NCI-H82 (cell line): ENCODE measurements at regions not wholly inside any gene's neighbourhood (a gene's known extent, or its start where the extent isn't known, plus 50 kb on each side); places are given as distances from the start of the nearest gene placed in this dataset.
A peak's percentile ranks its signal among the peaks of the same experiment; 100 is the strongest.
"Not testable (repeated sequence)": the region's sequence is repeated elsewhere in the genome, so short reads cannot be mapped to it uniquely, and the experiment has no call there.

Source experiments
- DNase-seq: peaks from one replicate; lab custom pipeline; 2025; lab: John Stamatoyannopoulos, UW

- DNase-seq, result no peak
These were observed 841.1 kb upstream of the SORCS1 start for GRCh38 chr10:108005627-108006026.

DNA sequence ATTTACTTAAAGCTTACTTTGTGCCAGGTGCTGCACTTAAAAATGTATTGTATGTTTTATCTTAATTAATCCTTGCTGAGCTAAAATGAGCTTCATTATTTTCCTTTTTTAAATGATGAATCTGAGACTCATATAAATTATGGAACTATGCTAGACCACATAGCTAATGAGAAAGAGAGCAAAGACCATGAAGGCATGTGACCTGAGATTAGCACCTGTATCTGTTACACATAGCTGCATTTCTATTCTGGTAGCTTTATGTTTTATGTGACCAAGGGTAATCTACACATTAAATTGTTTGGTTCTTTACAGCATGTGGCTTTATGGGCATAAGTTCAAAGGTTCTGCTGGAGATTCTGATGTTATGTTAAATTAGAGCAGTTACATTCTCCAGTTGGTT is 839.1 kb upstream of the SORCS1 start:
- DNase-seq, result no peak

- no peak for DNase-seq
These were observed 838.6 kb upstream of the SORCS1 start for GRCh38 chr10:108003061-108003460.

DNA sequence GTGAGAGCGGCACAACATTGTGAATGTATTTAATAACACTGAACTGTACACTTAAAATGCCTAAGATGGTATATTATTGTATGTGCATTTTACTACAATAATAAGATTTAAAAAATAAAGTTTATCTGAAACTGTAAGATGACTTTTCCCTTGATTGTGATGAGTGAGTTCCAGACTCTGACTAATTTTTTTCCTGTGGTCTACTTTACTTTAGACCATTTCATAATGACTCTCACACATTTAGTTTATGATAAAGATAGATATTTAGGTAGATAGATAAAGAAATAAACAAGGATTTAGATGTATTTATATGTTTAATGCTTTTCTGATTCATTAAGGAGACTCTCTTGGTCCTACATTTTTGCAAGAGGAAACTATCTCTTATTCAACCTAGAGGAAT is 835.9 kb upstream of the SORCS1 start:
- DNase-seq, result no peak

DNA sequence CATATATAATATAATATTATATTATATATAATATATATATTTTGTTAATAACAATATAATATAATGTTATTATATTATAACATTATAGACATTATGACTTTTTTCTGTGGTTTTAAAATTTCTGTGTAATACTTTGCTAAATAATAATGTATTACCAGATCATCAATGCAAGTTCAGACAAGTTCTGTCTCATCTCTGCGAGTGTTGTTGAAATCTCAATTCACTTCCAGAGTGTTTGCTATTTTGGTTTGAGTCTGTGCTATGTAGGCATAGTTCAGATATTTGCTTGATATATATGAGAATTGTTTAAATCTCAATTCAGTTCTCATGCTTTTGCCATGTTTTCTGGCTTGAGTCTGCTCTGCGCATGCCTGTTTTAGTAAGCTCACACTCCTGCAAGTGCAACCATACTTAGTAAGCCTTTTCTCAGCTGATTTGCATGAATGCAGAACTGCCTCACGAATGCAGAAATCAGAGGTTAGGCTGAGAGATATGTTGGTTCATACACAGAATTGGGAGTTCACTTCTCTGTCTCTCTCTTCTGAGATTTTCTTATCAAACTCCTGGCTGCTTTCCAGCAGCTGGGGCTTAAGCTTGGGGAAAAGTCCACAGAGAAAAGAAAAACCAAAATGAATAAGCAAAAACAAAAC is 830.2 kb upstream of the SORCS1 start:
- DNase-seq, result no peak

DNA sequence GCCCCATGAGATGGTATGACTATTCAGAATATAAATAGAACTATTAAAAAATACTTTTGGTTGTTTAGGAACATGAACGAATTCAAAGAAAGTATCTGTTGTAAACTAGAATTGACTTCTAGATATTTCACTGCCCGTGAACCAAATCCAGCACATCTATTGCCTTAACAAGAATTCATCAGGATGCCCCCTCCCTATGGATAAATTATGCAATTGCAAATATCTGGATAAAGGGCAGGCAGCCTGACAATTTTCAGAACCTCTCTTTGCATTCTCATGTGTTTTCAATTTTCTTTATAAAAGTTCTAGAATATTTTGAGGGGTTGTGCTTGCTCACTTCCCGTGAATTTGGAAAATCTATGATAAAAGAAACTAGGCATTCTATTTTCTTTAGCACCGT is 822.1 kb upstream of the SORCS1 start:
- DNase-seq, result no peak

- no peak for DNase-seq
These were observed 820.1 kb upstream of the SORCS1 start for GRCh38 chr10:107984581-107984980.

GRCh38 chr10:107984149-107984548 is 819.6 kb upstream of the SORCS1 start:
- no peak for DNase-seq

GRCh38 chr10:107978455-107978854 is 813.9 kb upstream of the SORCS1 start:
- DNase-seq, result no peak

DNA sequence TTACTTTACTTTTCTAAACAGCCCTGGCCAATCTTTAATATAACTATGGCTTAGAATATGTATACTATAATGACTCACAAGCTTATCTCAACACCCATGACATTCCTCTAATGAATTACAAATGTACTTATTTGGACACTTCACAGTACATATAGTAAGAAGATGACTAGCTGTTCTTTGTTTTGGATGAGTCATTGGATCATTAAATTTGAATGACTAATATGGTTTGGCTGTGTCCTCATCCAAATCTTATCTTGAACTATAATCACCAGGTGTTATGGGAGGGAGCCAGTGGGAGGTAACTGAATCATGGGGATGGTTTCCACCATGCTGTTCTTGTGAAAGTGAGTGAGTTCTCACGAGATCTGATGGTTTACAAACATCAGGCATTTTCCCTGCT is 807.5 kb upstream of the SORCS1 start:
- no peak for DNase-seq

DNA sequence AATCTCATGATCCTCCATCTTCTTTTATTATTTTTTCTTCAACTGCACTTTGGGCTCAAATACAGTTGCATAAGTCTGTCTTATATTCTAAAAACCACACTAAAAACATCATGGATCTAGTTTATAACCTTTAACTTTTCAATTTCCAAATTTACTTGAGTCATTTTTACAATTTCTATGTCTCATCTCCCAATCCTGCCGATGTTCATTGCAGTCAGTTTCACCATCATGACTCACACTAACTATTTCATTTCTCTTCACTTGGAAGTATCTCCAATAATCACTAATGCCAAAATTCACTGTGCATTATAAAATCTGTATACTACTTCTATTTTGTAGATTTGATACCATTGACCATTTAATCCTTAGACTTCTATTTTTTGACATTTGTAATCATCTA is 806.9 kb upstream of the SORCS1 start:
- DNase-seq, result no peak

GRCh38 chr10:107970512-107970911 is 806.0 kb upstream of the SORCS1 start:
- DNase-seq, result no peak

GRCh38 chr10:107969936-107970335 is 805.4 kb upstream of the SORCS1 start:
- DNase-seq, result peak; percentile 0

- DNase-seq, result no peak
These were observed 802.3 kb upstream of the SORCS1 start for GRCh38 chr10:107966826-107967225.

DNA sequence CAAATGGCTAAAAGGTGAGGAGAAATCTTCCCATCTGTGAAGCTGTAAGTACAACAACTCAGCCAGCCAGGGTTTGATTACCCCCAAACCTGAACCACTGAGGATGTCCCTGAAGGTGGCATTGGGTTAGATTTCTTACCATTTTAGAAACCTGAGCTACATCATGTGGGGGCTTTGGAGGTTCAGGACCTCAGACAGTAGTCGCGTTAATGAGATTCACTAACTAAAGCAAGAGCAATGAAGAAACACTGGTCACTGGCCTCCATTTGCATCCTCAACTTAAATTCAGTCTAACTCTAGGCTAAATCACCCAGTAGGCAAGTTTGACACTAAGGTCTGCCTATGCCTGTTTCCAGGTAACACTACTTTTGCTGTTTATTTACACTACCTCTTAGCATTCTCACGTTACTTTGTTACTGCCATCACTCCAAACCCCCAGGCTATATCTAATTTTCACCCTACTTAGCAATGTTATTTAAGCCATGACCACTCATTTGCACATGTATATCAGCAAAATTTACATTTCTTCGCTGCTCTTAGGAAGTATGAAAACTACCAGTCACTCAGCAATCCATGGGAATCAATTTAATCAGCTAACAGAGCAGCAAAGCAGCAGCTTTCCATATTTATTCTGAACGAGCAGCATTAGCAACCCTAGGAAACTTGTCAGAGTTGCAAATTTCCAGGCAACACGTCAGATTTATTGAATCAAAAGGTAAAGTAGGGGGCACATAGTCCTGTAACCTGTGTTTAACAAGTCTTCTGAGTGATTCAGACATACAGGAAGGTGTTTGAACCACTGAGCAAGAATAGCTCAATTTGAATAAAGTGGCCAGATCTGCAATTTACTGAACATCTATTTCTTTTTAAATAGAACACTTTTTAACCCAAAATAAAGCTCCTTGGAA is 788.4 kb upstream of the SORCS1 start:
- no peak for DNase-seq

GRCh38 chr10:107950411-107951062 is 786.0 kb upstream of the SORCS1 start:
- not testable (repeated sequence) for DNase-seq

DNA sequence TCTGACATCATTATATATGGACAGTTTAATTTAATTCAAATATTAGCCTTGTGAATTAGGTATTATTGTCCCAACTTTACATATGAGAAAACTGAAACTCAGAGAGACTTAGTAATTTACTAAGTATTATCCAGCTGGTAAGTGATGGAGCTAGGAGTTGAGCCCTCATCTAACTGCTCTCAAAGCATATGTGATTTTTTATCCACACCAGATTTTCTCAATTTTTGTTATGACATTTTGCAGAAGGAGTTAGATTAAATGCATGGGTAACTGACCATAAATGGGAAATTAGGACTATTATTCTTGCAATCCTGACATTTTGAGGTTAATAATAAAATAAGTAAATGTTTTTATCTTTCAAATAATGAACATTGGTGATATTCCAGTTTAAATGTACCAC is 778.3 kb upstream of the SORCS1 start:
- DNase-seq, result no peak

- no peak for DNase-seq
These were observed 768.6 kb upstream of the SORCS1 start for GRCh38 chr10:107933076-107933475.

- no peak for DNase-seq
These were observed 767.3 kb upstream of the SORCS1 start for GRCh38 chr10:107931808-107932207.

DNA sequence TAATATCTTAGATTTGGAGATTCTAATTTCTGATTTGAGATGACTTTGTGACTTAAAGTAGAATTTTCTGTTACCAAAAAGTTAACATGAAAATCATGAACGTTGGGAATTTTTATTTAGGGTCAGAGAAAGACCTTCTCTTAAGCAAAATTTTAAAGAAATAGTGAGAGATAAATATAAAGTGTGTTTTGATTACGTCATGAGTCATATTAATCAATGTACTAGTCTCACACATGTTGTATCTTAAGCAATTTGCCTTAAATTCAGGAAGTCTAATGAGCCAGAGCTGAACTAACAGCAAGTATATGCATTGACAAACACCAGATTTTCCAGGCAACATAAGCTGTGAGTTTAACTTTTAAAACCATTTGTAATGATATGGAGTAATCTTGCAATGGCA is 765.5 kb upstream of the SORCS1 start:
- DNase-seq, result no peak

- no peak for DNase-seq
These were observed 760.0 kb upstream of the SORCS1 start for GRCh38 chr10:107924458-107924857.

GRCh38 chr10:107919626-107920235 is 755.2 kb upstream of the SORCS1 start:
- peak; percentile 82 for DNase-seq

DNA sequence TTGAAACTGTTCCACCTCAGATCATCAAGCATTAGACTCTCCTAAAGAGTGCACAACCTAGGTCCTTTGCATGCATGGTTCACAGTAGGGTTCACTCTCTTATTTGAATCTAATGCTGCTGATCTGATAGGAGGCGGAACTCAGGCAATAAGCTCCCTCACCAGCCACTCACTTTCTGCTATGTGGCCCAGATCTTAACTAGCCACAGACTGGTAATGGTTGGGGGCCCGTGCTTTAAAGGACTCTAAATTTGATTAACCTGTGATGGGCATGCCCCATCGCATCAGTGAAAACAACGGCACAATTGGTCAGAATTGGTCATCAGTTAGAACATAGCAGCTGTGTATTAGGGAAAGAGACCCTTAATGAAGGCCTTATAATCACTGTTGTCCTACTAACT is 753.7 kb upstream of the SORCS1 start:
- no peak for DNase-seq
